ENCODE measurements at regions not wholly inside any gene's neighbourhood (a gene's known extent, or its start where the extent isn't known, plus 50 kb on each side); places are given as distances from the start of the nearest gene placed in this dataset.
"Not testable (repeated sequence)": the region's sequence is repeated elsewhere in the genome, so short reads cannot be mapped to it uniquely, and the experiment has no call there.

GRCh38 chr10:126738001-126738400, 67.5 kb upstream of the C10orf90 start:
- Histone ChIP-seq H3K4me1 (ENCODE audit: low read depth) (no peaks in the 10 kb centered on the region), H3K36me3 (ENCODE audit: low read depth) (no peaks in the 10 kb centered on the region), H3K9me3 (no peaks in the 10 kb centered on the region), H3K4me3 (no peak overlapping the region)
- DNase-seq (no peak), ATAC-seq (no peak)
- intact Hi-C loops (cut with DNase I, micrococcal nuclease): no loop called here
- no peak for TF ChIP-seq CTCF (IDR thresholded peaks at IDR 0.05)

- DNase-seq: no peak
- ATAC-seq: no peak
- no peak overlapping the region for H3K4me3 ChIP-seq
- no peaks in the 10 kb centered on the region for H3K36me3 ChIP-seq (ENCODE audit: low read depth)
- no peak for TF ChIP-seq CTCF (IDR thresholded peaks at IDR 0.05)
- no peaks in the 10 kb centered on the region for H3K9me3 ChIP-seq
- intact Hi-C loops (cut with DNase I, micrococcal nuclease): no loop called here
- H3K4me1 ChIP-seq (ENCODE audit: low read depth): no peaks in the 10 kb centered on the region
Observed at GRCh38 chr10:126744571-126744970, 74.1 kb upstream of the C10orf90 start.

DNA sequence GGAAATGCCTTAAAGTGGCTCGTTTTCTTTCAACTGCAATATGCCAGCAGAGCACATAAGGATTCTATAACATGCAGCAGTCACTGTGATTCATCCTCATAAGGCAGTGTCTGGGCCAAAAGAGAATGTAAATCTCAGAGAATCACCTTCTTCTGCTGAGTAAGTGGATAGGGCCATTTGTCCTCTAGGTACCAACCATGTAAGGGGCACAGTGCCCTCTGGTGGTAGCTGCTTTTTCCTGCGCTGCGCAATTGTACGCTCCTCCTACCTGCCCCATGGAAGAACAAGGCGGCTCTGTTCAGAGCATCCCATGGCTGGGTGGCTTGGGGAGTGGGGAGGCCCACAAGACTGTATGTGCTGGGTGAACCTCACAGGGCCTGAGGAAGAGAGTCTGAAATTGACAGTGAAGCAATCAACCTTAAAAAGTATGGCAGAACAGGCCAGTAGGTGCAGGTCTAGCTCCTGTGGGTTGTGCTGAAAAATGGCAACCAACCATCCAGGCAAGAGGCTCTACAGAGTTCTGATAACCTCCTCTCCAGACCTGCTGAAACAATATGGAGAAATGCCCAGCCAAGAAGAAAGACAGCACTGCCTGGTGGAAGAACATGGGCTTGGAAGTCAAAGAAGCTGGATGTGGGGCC, 78.6 kb upstream of the C10orf90 start:
- Histone ChIP-seq H3K9me3 (no peaks in the 10 kb centered on the region), H3K4me3 (no peak overlapping the region), H3K36me3 (ENCODE audit: low read depth) (no peaks in the 10 kb centered on the region), H3K4me1 (ENCODE audit: low read depth) (no peaks in the 10 kb centered on the region)
- peak; percentile 87 for ATAC-seq
- TF ChIP-seq CTCF (IDR thresholded peaks at IDR 0.05): peak; percentile 67
- peak in 2 of 3 donors; percentile 72 to 88 for DNase-seq
- intact Hi-C loops (cut with DNase I, micrococcal nuclease): no loop called here

DNA sequence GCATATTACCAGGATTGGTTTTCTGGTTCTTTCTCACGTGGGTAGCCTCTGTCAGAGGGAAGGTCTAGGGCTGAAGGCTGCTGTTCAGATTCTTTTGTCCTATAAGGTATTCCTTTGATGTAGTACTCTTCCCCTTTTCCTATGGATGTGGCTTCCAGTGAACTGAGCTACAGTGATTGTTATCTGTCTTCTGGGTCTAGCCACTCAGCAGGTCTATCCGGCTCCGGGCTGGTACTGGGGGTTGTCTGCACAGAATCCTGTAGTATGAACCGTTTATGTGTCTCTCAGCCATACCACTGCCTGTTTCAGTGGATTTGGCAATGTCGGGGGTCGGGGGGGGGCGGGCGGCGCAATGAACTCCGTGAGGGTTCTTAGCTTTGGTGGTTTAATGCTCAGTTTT, 84.5 kb upstream of the C10orf90 start:
- intact Hi-C loops (cut with DNase I, micrococcal nuclease): no loop called here

DNA sequence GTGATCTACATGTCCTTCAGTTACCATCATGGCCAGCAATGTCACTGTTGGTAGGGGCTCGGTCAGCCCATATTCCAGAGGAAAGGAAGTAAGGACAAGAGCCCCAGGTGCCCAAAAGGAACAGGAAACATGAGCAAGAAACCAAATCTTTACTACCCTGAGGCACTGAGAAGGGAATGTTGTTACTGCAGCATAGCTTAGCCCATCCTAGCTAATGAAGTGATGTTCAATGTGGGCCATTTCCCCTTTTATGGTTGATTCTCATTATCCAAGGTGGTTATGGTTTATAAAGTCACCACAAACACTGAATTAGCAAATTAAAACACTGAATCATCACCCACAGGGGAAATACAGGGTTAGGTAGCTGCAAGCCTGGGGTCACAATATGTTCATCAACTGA, 88.4 kb upstream of the C10orf90 start:
- H3K36me3 ChIP-seq (ENCODE audit: low read depth): no peaks in the 10 kb centered on the region
- no peak for TF ChIP-seq CTCF (IDR thresholded peaks at IDR 0.05)
- intact Hi-C loops (cut with DNase I, micrococcal nuclease): no loop called here
- H3K9me3 ChIP-seq: no peaks in the 10 kb centered on the region
- ATAC-seq (no peak), DNase-seq (no peak)
- no peaks in the 10 kb centered on the region for H3K4me1 ChIP-seq (ENCODE audit: low read depth)
- no peak overlapping the region for H3K4me3 ChIP-seq

More for the DNA sequence above, 84.5 kb upstream of the C10orf90 start:
- Histone ChIP-seq H3K9me3 (no peaks in the 10 kb centered on the region), H3K4me3 (no peak overlapping the region), H3K4me1 (ENCODE audit: low read depth) (no peaks in the 10 kb centered on the region), H3K36me3 (ENCODE audit: low read depth) (no peaks in the 10 kb centered on the region)
- ATAC-seq: no peak
- TF ChIP-seq CTCF (IDR thresholded peaks at IDR 0.05): no peak
- no peak for DNase-seq

- no peak for TF ChIP-seq CTCF (IDR thresholded peaks at IDR 0.05)
- DNase-seq (no peak), ATAC-seq (no peak)
- Histone ChIP-seq H3K9me3 (no peaks in the 10 kb centered on the region), H3K4me3 (no peak overlapping the region), H3K4me1 (ENCODE audit: low read depth) (no peaks in the 10 kb centered on the region), H3K36me3 (ENCODE audit: low read depth) (no peaks in the 10 kb centered on the region)
- intact Hi-C loops (cut with DNase I, micrococcal nuclease): no loop called here
Observed at GRCh38 chr10:126759531-126759930, 89.0 kb upstream of the C10orf90 start.

GRCh38 chr10:126766646-126767045, 96.2 kb upstream of the C10orf90 start:
- H3K36me3 ChIP-seq (ENCODE audit: low read depth); intact Hi-C loops (cut with DNase I, micrococcal nuclease); ATAC-seq; H3K9me3 ChIP-seq; DNase-seq; H3K4me3 ChIP-seq; H3K4me1 ChIP-seq (ENCODE audit: low read depth): not testable (repeated sequence)

Measured in mucosa of descending colon (tissue), 3 donors.